EL (cell line): ENCODE measurements at regions not wholly inside any gene's neighbourhood (a gene's known extent, or its start where the extent isn't known, plus 50 kb on each side); places are given as distances from the start of the nearest gene placed in this dataset.

ENCODE experiments used
- DNase-seq: peaks from one replicate; pipeline ENCODE4 v3.0.0-alpha.2; 2016

DNA sequence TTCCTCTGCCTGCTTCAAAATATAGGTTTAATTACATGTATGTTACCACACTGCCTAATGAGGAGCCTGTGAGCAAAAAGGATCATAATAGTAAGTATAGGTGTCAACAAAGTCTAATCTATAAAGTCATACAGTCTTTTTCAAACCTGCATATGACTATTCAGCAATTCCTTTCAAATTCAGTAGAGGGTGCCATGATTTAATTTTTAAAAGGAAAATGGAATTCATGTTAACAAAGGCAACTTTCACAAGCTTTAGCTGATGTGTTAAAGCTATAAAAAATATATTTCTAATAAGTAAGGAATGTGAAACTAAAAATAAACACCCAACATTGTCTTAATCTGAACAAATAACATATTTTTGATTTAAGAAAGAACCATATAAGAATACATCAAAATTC, 52.1 kb downstream of the MPP7 start:
- peak; percentile 39 for DNase-seq

- no peak for DNase-seq
Observed at GRCh38 chr10:28250358-28250757, 52.5 kb downstream of the MPP7 start.

- DNase-seq, result no peak
Observed at GRCh38 chr10:28249512-28249911, 53.4 kb downstream of the MPP7 start.

DNA sequence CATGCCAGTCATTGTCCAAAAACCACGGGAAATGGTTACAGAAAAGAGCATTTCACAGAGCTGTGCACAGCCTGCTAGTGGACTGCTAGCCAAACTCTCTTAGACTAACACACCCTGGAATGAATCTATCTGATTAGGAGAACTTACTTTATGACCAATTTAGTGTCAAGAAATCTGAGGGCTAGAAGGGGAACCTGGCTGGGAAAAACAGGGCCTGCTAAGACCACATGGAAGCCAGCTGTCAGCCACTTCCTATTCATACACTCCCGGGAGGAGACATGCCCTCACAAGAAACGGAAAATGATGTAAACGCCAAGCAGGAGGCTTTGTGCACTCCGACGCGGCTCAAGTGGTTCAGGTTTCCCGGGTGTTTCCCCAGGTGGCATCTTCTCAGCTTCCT, 54.8 kb downstream of the MPP7 start:
- DNase-seq, result peak; percentile 5

GRCh38 chr10:28246023-28246422, 56.8 kb downstream of the MPP7 start:
- DNase-seq, result no peak

DNA sequence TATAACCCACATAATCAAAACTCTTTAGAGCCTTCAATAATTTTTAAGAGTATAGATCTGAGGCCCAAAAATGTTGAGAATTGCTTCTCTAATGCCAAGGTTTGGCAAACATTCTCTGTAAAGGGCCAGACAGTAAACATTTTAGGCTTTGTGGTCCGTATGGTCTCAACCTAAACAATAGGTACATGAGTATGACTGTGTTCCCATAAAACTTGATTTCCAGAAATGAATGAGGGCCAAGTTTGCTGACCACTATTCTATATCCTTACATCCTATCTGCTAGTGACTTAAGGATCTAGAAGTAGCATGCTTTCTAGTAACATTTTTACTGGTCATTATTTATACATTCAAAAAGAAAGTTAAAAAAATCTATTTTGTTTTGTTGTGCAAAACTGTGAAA, 58.9 kb downstream of the MPP7 start:
- no peak for DNase-seq

DNA sequence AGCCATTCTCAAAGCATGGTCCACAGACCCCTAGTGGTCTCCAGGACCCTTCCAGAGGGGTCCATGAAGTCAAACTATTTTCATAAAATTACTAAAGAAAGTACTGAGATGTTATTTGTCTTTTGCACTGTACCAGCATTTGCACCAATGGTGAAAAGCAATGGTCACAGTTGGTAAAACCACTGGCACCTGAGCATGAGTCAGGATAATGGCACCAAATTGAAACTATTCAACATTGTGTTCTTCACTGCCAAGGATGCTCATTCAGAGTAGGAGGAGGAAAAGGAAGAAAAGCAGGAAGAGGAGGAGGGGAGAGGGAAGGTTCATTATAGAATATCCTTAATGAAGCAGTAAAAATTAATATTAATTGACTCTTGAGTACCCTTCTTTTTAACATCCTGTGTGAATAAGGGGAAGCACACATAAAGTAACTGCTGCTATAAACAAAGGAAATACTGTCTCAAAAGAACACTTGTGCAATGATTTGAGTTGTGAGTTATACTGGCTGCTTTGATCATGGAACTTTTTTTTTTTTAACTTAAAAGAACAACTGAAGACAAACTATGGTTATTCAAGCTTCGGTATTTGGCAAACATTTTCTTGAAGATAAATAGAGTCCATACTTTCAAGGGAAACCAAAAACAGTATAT, 60.2 kb downstream of the MPP7 start:
- DNase-seq, result no peak

- peak; percentile 73 for DNase-seq
Observed at GRCh38 chr10:28241741-28242399, 61.0 kb downstream of the MPP7 start.

- DNase-seq, result no peak
Observed at GRCh38 chr10:28240400-28240799, 62.5 kb downstream of the MPP7 start.

GRCh38 chr10:28236591-28236990, 66.3 kb downstream of the MPP7 start:
- no peak for DNase-seq

DNA sequence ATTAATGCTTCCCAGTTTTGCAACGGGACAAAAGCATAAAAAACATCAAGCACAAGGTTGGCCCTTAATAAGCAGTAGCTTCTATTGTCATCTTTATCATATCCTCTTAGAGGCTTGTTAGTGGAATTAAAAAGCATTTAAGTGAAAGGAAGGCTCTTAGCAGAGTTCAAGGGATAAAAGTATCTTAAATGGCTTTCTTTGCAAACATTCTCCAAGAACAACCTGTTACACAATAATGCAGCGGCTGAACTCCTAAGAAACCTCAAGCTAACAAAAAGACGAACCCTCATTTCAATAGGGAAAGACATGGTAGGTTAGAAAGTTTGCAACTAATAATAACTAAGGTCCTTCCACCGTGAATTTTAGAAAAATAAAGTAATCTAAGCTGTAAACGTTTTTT, 82.1 kb downstream of the MPP7 start:
- no peak for DNase-seq

- DNase-seq, result peak; percentile 83
Observed at GRCh38 chr10:28219251-28219650, 83.6 kb downstream of the MPP7 start.

- peak; percentile 93 for DNase-seq
Observed at GRCh38 chr10:28217848-28218247, 85.0 kb downstream of the MPP7 start.

- DNase-seq, result no peak
Observed at GRCh38 chr10:28215930-28216329, 86.9 kb downstream of the MPP7 start.

DNA sequence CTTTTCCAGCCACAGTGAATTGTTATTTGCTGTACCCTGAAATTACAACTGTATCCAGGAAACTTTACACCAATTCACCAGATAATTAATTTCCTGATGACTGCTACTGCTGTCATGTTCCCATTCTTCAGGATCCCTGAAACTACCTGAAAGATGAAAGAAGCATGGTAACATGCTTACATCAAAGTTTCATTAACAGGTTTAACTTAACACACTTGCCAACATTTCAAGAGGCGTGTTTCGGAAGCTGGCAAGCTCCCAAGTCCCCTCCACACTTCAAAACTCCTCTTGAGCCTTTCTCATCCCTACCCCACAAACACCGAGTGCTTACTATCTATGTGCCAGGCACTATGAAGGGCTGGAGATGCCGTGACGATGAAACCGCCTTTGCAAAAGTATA, 88.6 kb downstream of the MPP7 start:
- DNase-seq, result no peak

- no peak for DNase-seq
Observed at GRCh38 chr10:28211759-28212158, 91.1 kb downstream of the MPP7 start.

DNA sequence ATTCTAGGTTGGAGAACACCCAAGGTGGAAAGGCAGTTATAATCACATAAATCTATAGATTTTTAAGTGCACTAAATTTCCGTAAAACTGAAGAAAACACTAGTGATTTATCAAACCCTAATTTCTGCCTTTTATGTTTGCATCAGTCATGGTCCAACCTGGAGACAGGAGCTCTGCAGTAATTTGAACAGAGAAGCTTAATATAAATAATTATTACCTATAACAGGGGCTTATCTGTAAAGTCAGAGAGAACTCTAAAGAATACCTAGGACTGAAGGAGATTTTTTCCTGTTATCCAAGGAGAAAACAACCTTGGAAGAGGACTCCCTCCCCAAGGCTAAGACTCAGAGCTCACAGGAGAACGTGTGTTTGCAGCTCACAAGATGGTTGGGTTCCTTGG, 95.1 kb downstream of the MPP7 start:
- no peak for DNase-seq

GRCh38 chr10:28202941-28203352, 99.9 kb downstream of the MPP7 start:
- DNase-seq, result peak; percentile 59

- DNase-seq, result peak; percentile 54
Observed at GRCh38 chr10:28201410-28202400, 101.2 kb downstream of the MPP7 start.

DNA sequence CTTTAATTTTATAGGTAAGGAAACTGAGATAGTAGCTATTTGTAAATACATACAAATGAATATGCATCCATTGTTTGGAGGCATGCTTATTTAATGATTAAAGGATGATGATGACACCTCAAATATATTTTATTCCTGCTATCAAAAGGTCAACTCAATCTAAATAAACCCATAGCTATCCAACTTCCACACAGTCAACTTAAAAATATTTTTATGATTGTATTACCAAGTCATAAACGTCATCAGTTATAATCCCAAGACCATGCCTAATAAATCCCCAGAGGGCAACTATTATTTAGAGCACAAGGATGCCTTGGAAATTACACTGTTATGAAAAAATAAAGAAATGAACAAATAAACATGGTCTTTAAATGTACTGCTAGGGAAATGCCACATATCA, 102.1 kb downstream of the MPP7 start:
- peak; percentile 85 for DNase-seq

- DNase-seq, result no peak
Observed at GRCh38 chr10:28199941-28200340, 102.9 kb downstream of the MPP7 start.

GRCh38 chr10:28190196-28190595, 112.7 kb downstream of the MPP7 start:
- no peak for DNase-seq

GRCh38 chr10:28188526-28188925, 114.3 kb downstream of the MPP7 start:
- DNase-seq, result no peak
